GM21381 (cell line): ENCODE measurements at regions not wholly inside any gene's neighbourhood (a gene's known extent, or its start where the extent isn't known, plus 50 kb on each side); places are given as distances from the start of the nearest gene placed in this dataset.
"Not testable (repeated sequence)": the region's sequence is repeated elsewhere in the genome, so short reads cannot be mapped to it uniquely, and the experiment has no call there.

Source experiments
- ATAC-seq: cut with Tn5 transposase; IDR thresholded peaks from one replicate; pipeline ENCODE4 v1.9.1; 2021; ENCODE audit warnings: mild to moderate bottlenecking, moderate library complexity; ENCODE audit not compliant: unreplicated experiment

GRCh38 chr6:149233056-149233715, 84.3 kb upstream of the TAB2 start:
- ATAC-seq, result no peak

DNA sequence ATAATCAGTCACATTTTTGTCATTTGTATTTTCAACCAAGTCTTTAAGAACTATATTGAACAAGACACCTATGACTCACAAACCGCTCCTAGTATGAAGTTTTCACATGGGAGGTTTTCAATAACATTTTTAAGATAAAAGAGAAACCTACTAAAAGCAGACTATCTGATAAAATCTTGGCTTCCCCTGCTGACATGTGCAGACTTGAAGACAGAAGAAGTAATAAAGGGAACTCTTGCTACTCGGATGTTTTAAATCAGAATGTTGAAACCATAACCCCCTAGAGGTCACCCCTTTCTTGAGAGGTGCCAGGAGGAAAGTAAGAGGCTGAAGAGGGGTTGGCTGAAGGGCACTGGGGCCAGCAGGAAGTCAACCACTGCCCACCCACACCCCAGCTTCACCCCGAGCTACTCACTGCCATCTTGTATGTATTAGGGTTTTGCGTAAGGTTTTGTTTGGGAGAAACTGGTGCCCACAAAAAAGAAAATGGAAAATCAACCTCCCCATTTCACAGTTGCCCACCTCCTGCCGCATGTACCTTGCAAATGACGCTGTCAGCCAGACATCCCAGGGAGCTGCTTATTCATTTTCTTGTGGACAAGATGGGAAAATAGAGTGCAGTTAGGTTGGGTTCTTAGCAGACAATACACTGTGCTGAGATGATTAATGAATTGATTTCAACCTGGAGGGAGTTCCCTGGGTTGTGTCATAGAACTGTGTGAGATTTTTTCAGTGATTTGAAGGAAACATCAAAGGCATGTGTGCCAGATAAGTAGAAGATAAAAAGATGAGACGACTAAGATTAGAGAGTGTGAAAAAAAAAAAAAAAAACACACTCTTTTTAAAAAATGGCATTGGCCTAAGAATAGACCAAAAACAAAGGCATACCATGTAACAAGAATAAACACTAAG, 83.2 kb upstream of the TAB2 start:
- no peak for ATAC-seq

- peak; percentile 71 for ATAC-seq
These were observed 82.4 kb upstream of the TAB2 start for GRCh38 chr6:149235130-149235561.

DNA sequence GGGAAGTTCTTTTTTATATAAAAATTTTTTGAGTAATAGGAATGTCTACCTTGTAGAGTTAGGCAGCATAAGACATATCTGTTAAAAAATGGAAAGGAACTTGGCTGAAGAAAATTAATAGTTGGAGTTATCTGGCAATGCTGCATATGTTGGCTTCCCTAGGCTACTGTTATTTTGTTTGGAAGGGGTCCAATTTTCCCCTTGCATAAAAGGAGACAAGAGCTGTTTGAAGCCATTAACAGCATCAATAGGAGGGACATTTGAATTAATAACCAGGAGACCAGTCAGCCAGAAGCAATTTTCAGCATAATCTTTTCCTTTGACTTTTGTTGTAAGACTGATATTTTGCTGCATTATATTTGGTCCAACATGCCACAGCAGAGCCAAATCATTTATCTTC, 80.9 kb upstream of the TAB2 start:
- ATAC-seq, result no peak

DNA sequence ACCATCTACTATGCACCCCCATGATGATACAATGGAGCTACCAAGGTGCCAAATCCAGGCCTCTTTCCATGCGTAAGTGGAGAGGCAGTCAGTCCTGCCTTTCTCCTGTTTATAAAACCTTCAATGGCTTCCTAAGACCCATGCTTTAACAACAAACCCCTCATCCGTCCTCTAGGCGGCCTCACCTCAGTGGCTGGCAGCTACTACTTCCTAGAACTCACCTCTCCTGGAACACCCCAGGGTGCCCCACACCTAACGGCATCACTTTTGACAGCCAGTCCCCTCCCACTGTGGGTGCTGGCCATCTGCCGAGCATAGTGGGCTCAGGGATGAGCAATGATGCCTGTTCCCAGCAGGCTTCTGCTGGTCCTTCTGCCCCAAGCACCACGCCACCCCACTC, 80.0 kb upstream of the TAB2 start:
- ATAC-seq, result no peak

GRCh38 chr6:149239573-149240209, 77.8 kb upstream of the TAB2 start:
- ATAC-seq, result no peak

DNA sequence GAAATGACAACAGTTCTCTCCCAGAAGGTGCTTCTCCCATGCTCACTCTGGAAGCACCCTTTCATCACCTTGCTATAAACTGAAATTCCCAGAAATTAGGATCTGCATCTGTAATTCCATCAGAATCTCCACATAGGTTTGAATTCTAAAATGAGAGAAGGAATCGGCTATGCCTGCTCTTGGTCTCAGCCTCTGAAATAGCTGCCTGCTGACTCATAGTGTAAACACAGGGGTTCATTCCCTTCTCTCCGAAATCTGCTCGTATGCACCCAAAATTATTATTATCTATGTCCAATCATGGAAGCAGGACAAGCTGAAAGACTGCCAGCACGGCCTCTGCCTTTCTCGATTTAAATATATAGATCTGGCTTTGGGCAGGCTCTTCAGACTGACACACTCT, 74.6 kb upstream of the TAB2 start:
- no peak for ATAC-seq

GRCh38 chr6:149244105-149244504, 73.4 kb upstream of the TAB2 start:
- ATAC-seq, result no peak

DNA sequence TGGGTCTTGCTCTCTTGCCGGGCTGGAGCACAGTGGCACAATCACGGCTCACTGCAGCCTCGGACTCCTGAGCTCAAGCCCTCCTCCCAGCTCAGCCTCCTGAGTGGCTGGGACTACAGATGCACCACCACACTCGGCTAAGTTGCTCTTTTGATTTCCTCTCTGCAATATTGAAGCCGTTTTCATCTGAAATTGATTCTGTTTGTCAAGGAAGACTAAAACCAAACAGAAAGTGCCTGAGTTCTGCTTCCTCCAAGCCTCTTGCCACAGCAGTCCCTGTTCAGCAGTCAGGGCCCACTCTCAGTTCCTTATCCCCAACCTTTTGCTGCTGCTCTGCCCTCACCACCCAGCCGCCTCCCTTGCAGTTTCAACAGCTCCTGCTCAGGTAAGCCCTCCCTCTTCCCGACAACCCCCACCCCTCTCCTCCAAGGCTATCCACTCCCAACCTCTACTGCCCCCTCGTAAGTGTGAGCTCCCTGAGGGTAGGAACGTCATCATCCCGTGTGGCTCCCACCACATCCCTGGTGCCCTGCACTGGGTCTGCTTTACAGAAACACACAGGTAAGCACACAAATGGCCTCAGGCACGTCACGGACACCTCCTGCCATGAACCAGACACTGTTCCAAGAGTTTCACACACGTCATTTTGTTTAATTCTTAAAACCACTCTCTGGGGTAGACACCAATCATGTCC, 70.7 kb upstream of the TAB2 start:
- ATAC-seq, result peak; percentile 99

DNA sequence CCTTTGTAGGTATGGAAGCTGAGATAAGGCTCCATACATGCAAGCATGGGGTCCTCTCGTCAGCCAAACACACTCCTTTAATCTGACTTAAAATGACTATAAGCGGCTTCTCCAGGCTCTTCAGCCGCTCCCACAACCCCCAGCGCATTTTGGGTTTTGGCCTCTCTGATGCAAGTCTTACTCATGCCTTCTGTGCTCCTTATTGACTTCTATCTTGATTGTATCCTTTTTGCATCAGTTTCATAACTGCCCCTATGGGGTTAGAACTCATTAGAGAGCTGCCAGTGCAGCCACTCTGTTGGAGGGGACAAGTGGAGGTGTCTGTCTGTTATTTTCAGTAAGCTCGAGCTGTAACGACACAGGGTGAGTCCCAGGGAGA, 70.1 kb upstream of the TAB2 start:
- no peak for ATAC-seq

- ATAC-seq, result not testable (repeated sequence)
These were observed 69.2 kb upstream of the TAB2 start for GRCh38 chr6:149248263-149248662.

DNA sequence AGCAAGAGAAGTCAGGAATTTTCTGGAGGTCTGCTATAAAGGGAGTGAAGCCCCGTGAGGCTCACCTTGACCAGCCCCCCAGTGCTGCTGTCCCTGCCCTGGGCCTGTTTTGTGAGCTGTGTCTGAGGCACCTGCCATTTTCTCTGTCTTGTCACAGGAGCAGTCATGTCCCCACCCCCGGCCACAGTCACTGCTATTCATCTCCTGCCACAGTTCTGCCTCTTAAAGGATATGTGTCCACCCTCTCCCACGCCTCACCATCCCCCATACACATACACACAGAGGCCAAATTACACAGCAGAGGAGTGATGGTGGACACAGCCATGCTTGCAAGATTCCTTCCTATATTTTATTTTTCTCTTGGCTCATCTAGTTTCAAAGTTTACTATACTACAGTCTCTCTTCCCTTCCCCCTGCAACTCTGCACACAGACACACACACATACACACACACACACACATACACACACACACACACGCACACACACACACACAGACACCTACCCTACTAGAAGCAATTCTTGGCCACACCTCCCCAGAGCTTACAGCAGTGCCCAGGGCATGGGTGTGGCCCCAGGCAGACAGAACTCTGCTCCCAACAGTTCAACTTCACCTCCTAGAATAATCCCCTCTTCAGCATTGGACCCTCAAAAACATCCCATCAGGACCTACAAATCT, 68.7 kb upstream of the TAB2 start:
- ATAC-seq, result no peak

GRCh38 chr6:149249370-149250357, 67.8 kb upstream of the TAB2 start:
- ATAC-seq, result no peak

GRCh38 chr6:149250951-149251350, 66.6 kb upstream of the TAB2 start:
- ATAC-seq, result no peak

DNA sequence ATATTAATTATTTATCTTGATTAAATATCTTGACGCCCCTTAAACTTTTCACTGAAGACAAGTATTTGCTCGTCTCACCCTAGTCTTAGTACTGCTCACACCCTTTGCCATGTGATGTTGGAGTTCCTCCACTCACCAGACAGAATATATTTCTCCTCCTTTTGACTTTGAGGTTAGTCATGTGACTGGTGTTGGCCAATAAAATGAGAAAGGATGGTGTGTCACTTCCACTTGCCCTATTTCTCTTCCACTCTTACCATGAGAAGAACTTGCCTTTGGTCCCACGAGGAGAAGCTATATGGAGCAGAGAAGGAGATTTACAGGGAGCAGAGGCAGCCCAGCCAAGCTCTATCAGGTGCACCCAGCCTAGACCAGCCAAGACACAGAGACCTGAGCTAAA, 64.9 kb upstream of the TAB2 start:
- no peak for ATAC-seq

DNA sequence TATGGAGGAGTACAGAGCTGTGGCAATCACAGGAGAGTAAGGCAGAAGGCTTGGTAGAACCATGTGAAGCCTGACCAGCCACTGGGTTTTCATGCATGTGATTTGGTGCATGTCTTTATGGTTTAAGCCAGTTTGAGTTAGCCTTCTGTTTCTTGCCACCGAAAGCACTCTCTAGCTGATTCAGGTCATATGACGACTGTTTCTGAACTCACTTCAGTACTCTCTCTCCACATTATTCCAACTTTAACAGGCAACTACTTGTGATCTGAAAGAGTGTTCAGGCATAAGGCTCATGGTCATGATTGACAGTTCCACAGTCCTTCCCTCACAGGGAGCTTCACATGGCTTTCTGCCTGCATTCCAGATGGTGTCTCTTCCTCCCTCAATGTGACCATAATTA, 63.3 kb upstream of the TAB2 start:
- no peak for ATAC-seq

GRCh38 chr6:149259753-149260152, 57.8 kb upstream of the TAB2 start:
- ATAC-seq, result no peak

DNA sequence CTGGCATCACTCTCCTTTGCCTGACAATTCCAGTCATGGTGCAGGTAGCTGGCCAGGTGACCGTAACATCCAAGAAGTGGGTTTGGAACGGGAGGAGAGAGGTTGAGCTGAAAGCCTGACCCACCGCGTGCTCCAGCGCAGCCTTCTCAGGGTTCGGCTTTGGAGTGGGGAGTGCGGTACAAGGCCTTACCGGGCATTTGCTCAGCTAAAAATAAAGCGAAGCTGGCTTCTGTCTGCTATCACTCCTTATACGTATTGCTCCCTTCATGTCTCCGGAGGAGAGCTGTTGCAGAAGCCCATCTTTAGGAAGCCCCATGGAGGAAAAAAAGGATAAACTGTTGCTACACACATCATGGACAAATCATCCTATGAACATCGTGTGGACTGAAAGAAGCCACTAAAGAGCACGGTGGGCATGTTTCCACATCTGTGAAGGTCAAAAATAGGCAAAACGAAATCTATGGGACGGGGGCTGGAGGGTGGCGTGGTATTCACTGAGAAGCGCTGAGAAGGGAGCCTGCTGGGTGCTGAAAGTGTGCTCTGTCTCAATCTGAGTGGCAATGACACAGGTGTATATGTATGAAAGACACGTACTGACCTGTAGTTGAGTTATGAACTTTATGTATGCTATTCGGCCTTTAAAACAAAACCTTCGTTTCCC, 57.2 kb upstream of the TAB2 start:
- no peak for ATAC-seq
